Stomach (tissue), 8 donors: ENCODE measurements at regions not wholly inside any gene's neighbourhood (a gene's known extent, or its start where the extent isn't known, plus 50 kb on each side); places are given as distances from the start of the nearest gene placed in this dataset.
"Not testable (repeated sequence)": the region's sequence is repeated elsewhere in the genome, so short reads cannot be mapped to it uniquely, and the experiment has no call there.

Experiments used
- DNase-seq, 2 donors: peaks; one replicate each; pipeline versions ENCODE4 v3.0.0 to v3.0.0-alpha.2; 2013 to 2019
- H3K27ac ChIP-seq, 5 donors: fragments of 200-600 bp in 4 of 5; sonication (generic) in 4 of 5; one replicate each; pipeline ENCODE4 v1.5.1; 2013 to 2019; ENCODE audit warnings: mild to moderate bottlenecking in 1 of 5, moderate library complexity in 1 of 5
- H3K27me3 ChIP-seq, 3 donors: fragments of 200-600 bp; sonication (generic); one replicate each; pipeline ENCODE4 v1.5.1; 2017 to 2019; ENCODE audit warnings: mixed run types in 1 of 3
- H3K36me3 ChIP-seq, 4 donors: fragments of 200-600 bp; sonication (generic); 1 replicate in 3 of 4; 2 replicates in 1 of 4; pipeline ENCODE4 v1.5.1; 2016 to 2019
- H3K4me1 ChIP-seq, 4 donors: fragments of 200-600 bp; sonication (generic); one replicate each; pipeline ENCODE4 v1.5.1; 2016 to 2019
- H3K4me3 ChIP-seq, 4 donors: fragments of 200-600 bp; sonication (generic) in 3 of 4; one replicate each; pipeline ENCODE4 v1.5.1; 2016 to 2019; ENCODE audit warnings: mild to moderate bottlenecking in 1 of 4
- H3K9me3 ChIP-seq, 4 donors: fragments of 200-600 bp; sonication (generic); one replicate each; pipeline ENCODE4 v1.5.1; 2016 to 2019
- EP300 ChIP-seq: sonication (generic); formaldehyde crosslinking; IDR thresholded peaks from one replicate; pipeline ENCODE4 v1.6.1; 2017; ENCODE audit warnings: antibody characterized with exemption
- POLR2A ChIP-seq, 4 donors: fragments of 450-650 bp; IDR thresholded peaks; one replicate each; pipeline ENCODE4 v1.6.1; 2016; ENCODE audit warnings: antibody characterized with exemption in 4 of 4, control low read depth in 2 of 4, mild to moderate bottlenecking in 1 of 4, moderate library complexity in 1 of 4
- POLR2AphosphoS5 ChIP-seq, 3 donors: sonication (generic); formaldehyde crosslinking; IDR thresholded peaks; one replicate each; pipeline ENCODE4 v1.6.1; 2016; ENCODE audit warnings: antibody characterized with exemption in 3 of 3
- WGBS, 5 donors: extraction: QIAGEN DNeasy Blood & Tissue Kit in 3 of 5; methylation state at CpG; one replicate each; pipeline versions ENCODE4 v1.1.5 to v1.1.7; 2013 to 2018; 5-methylcytosine and 5-hydroxymethylcytosine counted together
- intact Hi-C: fragments of 100-400 bp; cut with DNase I; formaldehyde crosslinking; loops from one replicate; pipeline ENCODE4 v1.15.1; 2023; ENCODE audit warnings: low total_unique reads
- donor health status: healthy with polysubstance abuse.
- donor health status: Bipolar disorder and iron deficiency.
- donor health status: healthy.

GRCh38 chr9:64130325-64130724, 1154.7 kb downstream of the FOXD4L5 start:
- H3K4me3 ChIP-seq, H3K27me3 ChIP-seq, intact Hi-C loops, H3K27ac ChIP-seq, H3K36me3 ChIP-seq, H3K9me3 ChIP-seq, H3K4me1 ChIP-seq, DNase-seq: not testable (repeated sequence)
- WGBS, 5 donors = 12 to 27% (median 21%) methylated on average over 4 of the region's 4 CpGs

DNA sequence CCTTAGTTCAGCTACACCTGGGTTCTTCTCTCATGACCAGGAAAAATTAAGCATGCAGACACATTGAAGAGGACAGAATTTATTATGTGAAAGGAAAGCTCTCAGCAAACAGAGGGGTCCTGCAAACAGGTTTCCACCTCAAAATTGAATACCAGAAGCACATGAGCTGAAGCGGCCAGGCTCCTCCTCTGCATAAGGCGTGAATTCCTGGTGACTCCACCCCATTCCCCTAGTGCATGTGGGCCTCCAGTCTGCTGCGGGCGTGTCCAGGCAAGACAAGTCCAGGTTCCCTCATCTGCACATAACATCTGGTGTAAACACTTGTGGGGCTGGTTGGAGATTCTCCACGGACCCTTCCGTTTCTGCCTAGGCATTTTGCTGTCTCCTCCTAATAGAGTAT, 1156.4 kb downstream of the FOXD4L5 start:
- no peak for TF ChIP-seq POLR2A (IDR thresholded peaks at IDR 0.05)
- no peak for TF ChIP-seq EP300
- TF ChIP-seq POLR2AphosphoS5 (IDR thresholded peaks at IDR 0.05) = no peak
- Histone ChIP-seq H3K9me3 (no peaks in the 10 kb centered on the region), H3K4me1 (no peaks in the 10 kb centered on the region), H3K27ac (no peak overlapping the region), H3K4me3 (no peak overlapping the region), H3K36me3 (no peaks in the 10 kb centered on the region), H3K27me3 (no peaks in the 10 kb centered on the region)
- 75 to 85% (median 79%) methylated on average over 6 of the region's 6 CpGs for WGBS, 5 donors
- intact Hi-C loops = no loop called here
- no peak for DNase-seq

DNA sequence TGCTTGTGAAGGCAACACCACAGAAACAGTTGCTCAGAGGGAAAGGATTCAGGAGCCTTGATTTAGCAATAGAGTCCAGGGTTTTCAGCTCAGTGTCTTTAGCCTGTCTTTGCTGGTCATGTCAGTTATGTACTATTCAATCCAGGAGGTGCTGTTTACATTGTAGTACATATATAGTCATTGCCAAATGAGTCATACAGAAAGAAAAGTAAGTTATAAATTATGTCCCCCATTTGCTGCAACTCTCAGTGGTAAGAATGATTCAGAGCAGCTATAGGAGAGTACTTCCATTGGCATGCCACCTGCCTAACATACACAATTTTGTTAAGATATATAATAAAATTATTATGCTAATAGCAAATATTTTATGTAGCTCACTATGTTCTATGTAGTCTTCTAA, 1163.4 kb downstream of the FOXD4L5 start:
- DNase-seq, H3K9me3 ChIP-seq, intact Hi-C loops: not testable (repeated sequence)

GRCh38 chr9:64117329-64117728, 1167.7 kb downstream of the FOXD4L5 start:
- H3K27ac ChIP-seq, H3K36me3 ChIP-seq, H3K4me1 ChIP-seq, H3K9me3 ChIP-seq, H3K4me3 ChIP-seq, intact Hi-C loops, H3K27me3 ChIP-seq, DNase-seq: not testable (repeated sequence)
- 77 to 82% (median 81%) methylated on average over 5 of the region's 5 CpGs for WGBS, 5 donors

More for the DNA sequence above, 1163.4 kb downstream of the FOXD4L5 start:
- not testable (repeated sequence) for H3K27ac ChIP-seq, H3K27me3 ChIP-seq, H3K4me1 ChIP-seq, H3K4me3 ChIP-seq, H3K36me3 ChIP-seq

DNA sequence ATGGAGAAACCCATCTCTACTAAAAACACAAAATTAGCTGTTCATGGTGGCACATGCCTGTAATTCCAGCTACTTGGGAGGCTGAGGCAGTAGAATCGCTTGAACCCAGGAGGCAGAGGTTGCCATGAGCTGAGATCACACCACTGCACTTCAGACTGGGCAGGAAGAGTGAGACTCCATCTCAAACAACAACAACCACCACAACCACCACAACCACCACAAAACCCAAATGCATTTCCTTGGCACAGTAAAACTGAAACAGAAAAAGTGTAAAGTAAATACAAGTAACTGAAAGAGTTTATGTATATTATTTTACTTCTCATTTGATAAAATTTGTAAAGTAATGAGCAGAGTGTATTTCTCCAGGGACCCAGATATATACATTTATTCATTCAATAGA, 1177.1 kb downstream of the FOXD4L5 start:
- DNase-seq, H3K36me3 ChIP-seq, H3K9me3 ChIP-seq, H3K4me1 ChIP-seq, H3K27ac ChIP-seq, H3K4me3 ChIP-seq, H3K27me3 ChIP-seq, intact Hi-C loops: not testable (repeated sequence)
- 8 to 71% (median 36%) methylated on average over 1 of the region's 1 CpG for WGBS, 5 donors

- DNase-seq, H3K36me3 ChIP-seq, H3K27ac ChIP-seq, H3K4me1 ChIP-seq, H3K9me3 ChIP-seq, intact Hi-C loops, H3K4me3 ChIP-seq, H3K27me3 ChIP-seq: not testable (repeated sequence)
- 57 to 77% (median 63%) methylated on average over 1 of the region's 1 CpG for WGBS, 5 donors
Observed at GRCh38 chr9:64107211-64107610, 1177.8 kb downstream of the FOXD4L5 start.

- H3K4me1 ChIP-seq, H3K27me3 ChIP-seq, H3K27ac ChIP-seq, intact Hi-C loops, H3K4me3 ChIP-seq, DNase-seq, H3K36me3 ChIP-seq: not testable (repeated sequence)
- peaks cover 0 to 13% (median 13%) of the 10 kb centered on the region in 4 donors for H3K9me3 ChIP-seq
- WGBS, 5 donors = 56 to 66% (median 58%) methylated on average over 1 of the region's 1 CpG
Observed at GRCh38 chr9:64105193-64105592, 1179.8 kb downstream of the FOXD4L5 start.

GRCh38 chr9:64101504-64101903, 1183.5 kb downstream of the FOXD4L5 start:
- WGBS, 5 donors = 52 to 66% (median 61%) methylated on average over 3 of the region's 3 CpGs
- peaks cover 0 to 16% (median 14%) of the 10 kb centered on the region in 4 donors for H3K9me3 ChIP-seq
- intact Hi-C loops, H3K27ac ChIP-seq, DNase-seq, H3K4me3 ChIP-seq, H3K36me3 ChIP-seq, H3K27me3 ChIP-seq, H3K4me1 ChIP-seq: not testable (repeated sequence)

GRCh38 chr9:64100571-64101155, 1184.3 kb downstream of the FOXD4L5 start:
- WGBS, 5 donors = 80 to 90% (median 88%) methylated on average over 17 to 36 of the region's 36 CpGs
- H3K9me3 ChIP-seq = peaks cover 0 to 16% (median 14%) of the 10 kb centered on the region in 4 donors

GRCh38 chr9:64085998-64086397, 1199.0 kb downstream of the FOXD4L5 start:
- H3K4me3 ChIP-seq, H3K9me3 ChIP-seq, H3K27me3 ChIP-seq, H3K4me1 ChIP-seq, H3K27ac ChIP-seq, DNase-seq, H3K36me3 ChIP-seq, intact Hi-C loops: not testable (repeated sequence)
- 71 to 81% (median 78%) methylated on average over 5 of the region's 5 CpGs for WGBS, 5 donors

More at GRCh38 chr9:64100571-64101155, 1184.3 kb downstream of the FOXD4L5 start:
- DNase-seq, intact Hi-C loops, H3K4me3 ChIP-seq, H3K4me1 ChIP-seq, H3K27ac ChIP-seq, H3K36me3 ChIP-seq, H3K27me3 ChIP-seq: not testable (repeated sequence)

DNA sequence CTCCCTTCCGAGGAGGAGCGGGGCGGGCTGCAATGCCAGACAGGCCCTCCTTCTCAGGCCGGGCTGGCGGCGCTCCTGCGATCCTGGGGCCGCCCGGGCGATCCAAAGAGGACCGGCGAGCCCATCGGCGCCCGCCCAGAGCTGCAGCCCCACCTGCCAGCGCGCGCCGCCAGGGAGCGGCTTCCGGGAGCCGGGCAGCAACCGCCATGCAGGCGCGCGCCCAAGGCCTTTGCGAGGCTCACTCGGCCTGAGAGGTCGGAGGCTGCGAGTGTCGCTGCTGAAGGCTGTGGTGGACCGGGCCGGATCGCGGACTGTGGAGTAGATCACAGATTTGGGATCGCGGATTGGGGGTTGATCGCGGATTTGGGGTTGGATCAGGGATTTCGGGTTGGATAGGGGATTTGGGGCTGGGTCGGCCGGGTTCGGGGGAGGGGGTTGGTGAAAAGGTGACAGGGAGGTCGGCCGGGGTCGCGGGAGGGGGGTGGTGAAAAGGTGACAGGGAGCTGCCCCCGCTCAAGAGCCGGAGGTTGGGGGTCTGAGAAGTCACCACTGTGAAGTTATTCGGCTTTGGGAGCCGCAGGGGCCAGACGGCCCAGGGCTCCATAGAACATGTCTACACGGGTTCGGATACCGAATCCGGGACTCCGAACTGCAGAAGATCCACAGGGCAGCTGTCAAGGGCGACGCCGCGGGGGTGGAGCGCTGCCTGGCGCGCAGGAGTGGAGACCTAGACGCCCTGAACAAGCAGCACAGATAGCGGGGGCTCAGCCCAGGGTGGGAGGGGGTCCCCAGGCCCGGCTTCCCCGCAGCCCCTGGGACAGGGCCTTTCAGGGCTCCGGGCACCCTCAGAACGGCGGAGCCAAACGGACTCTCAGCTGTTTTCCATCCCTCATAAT, 1213.4 kb downstream of the FOXD4L5 start:
- H3K4me1 ChIP-seq, H3K36me3 ChIP-seq, H3K27ac ChIP-seq, H3K27me3 ChIP-seq, DNase-seq, H3K4me3 ChIP-seq, intact Hi-C loops: not testable (repeated sequence)
- WGBS, 5 donors = 66 to 83% (median 72%) methylated on average over 62 to 72 of the region's 72 CpGs
- H3K9me3 ChIP-seq = peaks cover 0 to 30% (median 21%) of the 10 kb centered on the region in 4 donors
